ENCODE measurements at regions not wholly inside any gene's neighbourhood (a gene's known extent, or its start where the extent isn't known, plus 50 kb on each side); places are given as distances from the start of the nearest gene placed in this dataset.
"Not testable (repeated sequence)": the region's sequence is repeated elsewhere in the genome, so short reads cannot be mapped to it uniquely, and the experiment has no call there.

DNA sequence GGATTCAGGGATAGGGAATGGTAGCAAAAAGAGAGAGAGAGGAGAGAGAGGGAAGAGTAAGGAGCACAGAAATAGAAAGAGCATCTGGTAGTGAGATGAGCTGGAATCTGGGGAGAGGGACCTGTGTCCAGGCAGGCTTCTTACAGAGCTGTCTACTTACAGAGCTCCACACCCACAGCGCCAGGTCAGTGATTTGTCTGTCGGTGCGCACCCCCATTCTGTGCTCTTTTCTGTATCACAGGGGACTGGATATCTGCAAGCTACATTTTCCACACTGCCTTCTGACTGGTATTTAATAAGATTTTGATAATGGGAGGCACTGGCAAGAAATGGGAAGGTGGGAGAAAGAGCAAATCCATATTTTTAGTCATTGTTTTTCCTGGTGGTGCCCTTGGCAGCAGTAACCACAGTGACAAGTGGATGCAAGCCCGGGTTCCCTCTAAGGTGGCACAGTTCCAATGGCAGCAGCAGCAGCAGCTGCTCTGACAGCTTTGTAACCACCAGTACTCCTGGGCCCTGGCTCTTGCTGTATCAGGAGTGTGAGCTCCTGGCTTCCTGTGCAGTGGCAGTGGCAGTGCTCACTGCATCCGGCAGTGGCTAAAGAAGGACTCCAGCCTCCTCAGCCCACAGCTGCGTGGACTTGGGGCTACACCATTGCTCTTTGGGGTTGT is 300.5 kb downstream of the TRIML1 start:
- no peak for DNase-seq

DNA sequence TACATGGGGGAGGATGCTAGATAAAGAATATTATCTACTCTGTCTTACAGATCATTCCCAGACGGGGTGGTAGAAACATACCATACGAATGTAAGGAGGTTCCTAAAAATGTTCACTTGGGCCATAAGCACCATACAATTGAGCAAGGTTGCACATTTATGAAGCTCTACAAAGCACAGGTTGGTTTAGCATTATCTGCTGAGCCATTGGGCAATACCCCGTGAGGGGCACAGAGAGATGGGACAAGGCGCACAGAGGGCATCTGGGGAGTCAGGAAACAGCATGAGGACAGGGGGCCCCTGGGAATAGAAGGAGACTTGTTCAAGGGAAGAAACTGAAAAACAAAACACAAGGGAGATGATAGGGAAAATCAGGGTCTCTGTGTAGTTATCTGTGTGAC is 305.3 kb downstream of the TRIML1 start:
- no peak for DNase-seq

GRCh38 chr4:188448996-188449395 is 309.8 kb downstream of the TRIML1 start:
- not testable (repeated sequence) for DNase-seq

DNA sequence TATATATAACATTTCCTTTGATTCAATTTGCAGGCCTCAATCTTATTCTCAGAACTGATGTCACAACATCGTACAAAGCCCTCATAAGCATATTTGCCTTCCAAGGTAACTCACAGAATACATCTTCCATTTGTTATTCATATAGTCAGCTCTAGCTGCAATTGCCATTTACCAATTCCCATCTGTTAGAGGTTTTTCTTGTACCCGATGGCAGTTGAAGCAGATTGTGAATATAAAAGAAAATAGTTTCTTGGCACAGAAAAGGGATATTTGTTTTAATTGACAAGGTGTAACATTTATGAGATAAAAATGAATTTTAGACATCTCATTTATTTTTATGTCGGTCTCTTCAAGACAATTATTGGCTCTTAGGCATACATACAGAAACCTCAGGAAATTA is 311.3 kb downstream of the TRIML1 start:
- no peak for DNase-seq

GRCh38 chr4:188452097-188452496 is 312.9 kb downstream of the TRIML1 start:
- DNase-seq = no peak

DNA sequence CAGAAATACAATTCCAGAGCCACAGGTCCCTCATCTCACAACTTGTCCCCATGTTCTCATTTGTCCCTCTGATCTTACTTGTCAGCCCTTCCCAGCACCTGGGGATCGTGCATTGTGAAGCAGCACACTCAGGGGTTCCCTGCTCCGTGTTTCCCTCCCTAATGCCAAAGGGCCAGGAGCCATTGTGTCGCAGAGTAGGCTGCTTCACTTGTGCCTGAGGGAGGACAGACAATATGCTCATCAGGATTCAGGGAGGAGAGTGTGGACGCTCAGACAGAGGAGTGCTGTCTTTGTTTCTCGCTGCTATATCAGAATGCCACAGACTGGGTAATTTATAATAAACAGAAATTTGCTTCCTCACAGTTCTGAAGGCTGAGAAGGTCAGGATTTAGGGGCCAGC is 315.3 kb downstream of the TRIML1 start:
- no peak for DNase-seq

DNA sequence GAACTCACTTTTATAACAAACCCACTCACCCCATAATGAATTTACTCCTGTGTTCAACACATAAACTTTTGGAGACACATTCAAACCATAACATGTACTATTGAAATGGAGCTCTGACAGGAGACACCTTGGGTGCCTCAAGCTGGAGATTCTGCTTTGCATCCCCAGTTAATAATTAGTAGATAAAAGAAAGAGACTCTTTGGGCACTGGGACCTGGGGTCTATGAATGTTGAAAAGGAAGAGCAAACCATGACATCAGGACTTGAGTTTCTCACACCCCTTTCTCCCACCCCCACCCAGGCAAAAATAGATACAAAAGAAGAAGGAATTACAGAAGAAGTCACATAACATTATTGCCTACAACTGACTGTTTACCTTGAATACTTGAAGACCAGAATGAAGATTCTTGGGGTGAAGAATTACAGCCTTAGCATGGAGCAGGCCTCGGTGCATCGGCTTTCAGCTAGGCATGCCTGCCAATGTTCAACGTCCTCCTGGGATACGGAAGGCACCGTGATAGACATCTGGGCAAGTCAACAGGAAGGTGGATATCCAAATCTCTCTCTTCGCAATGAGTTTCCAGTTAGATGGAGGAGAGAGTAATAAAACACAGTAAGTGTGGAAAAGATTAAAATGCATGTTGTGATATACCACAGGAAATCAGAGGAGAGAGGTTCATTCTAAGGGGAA is 316.0 kb downstream of the TRIML1 start:
- DNase-seq = no peak

DNA sequence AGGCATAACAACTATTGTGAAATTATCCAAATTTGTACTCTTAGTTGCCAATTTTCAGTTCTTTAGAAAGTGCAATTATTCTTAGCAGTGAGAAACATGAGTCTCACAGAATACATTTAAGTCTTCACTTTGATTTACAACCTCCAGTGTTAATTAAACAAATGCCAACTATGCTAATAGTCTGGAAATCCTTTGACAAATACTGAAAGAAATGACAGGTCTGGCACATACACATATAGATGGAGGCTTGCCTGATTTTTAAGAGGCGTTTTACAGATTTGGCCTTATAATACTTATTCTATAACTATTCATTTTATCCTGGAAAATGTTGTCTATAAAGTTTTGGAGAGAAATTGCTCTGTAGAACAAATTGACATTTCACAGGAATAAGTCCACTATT is 320.1 kb downstream of the TRIML1 start:
- no peak for DNase-seq

- no peak for DNase-seq
Observed at GRCh38 chr4:188463909-188464308, 324.7 kb downstream of the TRIML1 start.

- no peak for DNase-seq
Observed at GRCh38 chr4:188466001-188466400, 326.8 kb downstream of the TRIML1 start.

DNA sequence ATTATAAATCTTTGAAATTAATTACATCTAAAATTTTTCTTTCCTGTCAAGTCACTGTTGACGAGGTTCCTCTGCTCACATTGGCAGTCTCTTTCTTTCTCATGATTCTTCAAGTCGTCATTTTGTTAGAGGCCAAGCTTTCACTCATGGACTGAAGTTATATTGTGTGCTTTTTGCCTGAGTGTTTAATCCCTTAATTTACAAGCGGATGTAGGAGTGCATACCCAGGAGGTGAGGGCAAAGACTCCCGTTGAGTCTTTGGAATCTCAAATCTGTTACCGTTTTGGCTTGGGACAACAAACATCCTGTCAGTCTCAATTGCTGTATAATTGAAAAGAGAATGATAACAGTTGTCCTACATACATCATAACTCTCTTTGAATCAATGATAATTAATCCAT is 345.0 kb downstream of the TRIML1 start:
- no peak for DNase-seq

DNA sequence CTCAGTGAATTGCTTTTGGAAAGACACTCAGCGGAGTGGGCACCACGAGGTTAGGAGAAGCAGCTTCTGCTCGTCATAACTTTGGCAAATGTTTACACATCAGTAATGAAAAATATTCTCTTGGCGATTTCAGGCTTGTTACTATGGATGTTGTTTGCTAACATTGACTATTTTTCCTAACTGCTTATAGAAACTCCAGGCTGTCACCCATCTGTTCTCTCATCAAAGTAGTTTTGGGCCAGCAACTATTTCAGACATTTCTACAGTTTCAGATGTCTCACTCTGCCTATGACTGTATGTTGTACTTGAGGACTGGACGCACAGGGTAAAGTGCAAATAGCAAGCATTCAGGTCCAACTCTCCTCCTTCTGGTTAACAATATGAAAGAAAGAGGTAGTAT is 346.7 kb downstream of the TRIML1 start:
- no peak for DNase-seq

DNA sequence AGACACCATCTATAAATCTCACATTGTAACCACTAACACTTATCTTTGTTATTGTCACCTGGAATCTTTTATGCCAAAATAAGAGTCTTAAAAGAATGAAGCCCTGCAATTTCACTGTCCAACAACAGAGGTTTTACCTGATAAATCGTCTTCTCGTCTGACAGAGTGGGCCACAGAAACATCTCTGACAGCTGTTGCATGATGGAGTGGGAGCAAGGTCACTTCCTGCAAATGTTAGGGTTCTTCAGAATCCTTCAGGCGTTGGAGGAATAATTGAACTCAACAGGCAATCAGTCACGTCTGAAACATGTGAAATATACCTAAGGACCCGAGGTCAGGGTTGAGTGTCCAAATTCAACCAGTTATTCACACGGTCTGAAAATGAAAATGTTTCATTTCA is 353.6 kb downstream of the TRIML1 start:
- DNase-seq = no peak

- no peak for DNase-seq
Observed at GRCh38 chr4:188495169-188495568, 355.9 kb downstream of the TRIML1 start.

- DNase-seq = no peak
Observed at GRCh38 chr4:188511431-188511830, 372.2 kb downstream of the TRIML1 start.

GRCh38 chr4:188532751-188533150 is 393.5 kb downstream of the TRIML1 start:
- DNase-seq = no peak

- no peak for DNase-seq
Observed at GRCh38 chr4:188534297-188534696, 395.1 kb downstream of the TRIML1 start.

DNA sequence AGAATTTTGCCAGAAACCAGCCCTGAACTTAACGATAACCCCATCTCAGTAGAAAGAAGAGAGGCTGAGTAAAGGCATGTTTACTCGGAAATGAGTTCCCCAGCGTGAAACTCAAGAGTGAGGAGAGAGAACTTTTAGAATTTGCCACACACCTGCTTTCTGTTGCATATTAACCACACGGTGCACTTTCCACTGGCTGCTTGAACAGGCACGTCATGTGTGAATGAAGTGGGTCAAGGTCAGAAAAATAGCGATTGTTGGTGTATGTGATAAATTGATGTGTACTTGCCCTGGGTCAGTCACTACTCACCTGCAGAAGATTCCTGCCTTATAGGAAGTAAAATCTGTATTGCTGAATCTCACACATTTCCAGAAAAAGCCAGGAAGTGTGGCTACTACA is 395.7 kb downstream of the TRIML1 start:
- no peak for DNase-seq

DNA sequence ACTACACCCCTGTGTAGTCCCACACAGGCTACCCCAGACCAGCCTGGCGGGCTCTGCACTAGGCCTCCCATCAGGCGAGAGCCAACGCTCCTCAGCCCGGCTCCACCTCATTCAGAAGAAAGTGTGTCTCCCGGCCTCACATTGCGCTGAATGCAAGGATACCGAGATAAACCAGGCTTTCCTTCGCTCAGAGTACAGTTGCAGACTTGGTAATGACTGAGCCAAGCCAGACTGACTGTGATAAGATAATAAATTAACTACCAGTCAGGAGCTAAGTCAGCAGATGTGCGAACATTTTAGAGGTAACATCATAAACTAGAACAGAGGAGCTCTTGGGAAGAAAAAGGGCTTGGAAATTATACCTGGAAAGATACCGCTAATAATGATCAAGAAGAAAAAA is 397.6 kb downstream of the TRIML1 start:
- DNase-seq = no peak

DNA sequence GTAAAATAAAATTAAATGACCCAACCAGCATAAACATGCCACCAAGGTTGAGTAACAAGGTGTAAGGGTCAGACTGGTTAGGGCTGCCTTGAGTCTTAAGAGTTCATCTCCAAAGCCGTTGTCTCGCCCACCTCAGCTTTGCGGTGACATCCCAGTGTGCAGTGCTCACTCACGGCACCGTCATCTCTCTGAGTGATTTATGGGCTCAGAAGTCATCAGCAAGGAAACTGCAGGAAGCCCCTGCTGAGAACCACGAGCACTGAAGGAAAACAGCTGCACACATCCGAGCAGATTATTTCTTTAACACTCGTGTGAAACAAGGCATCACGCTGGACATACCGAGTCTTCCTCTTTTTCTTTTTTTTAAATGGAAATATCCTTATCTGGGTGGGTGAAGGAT is 411.1 kb downstream of the TRIML1 start:
- no peak for DNase-seq

DNA sequence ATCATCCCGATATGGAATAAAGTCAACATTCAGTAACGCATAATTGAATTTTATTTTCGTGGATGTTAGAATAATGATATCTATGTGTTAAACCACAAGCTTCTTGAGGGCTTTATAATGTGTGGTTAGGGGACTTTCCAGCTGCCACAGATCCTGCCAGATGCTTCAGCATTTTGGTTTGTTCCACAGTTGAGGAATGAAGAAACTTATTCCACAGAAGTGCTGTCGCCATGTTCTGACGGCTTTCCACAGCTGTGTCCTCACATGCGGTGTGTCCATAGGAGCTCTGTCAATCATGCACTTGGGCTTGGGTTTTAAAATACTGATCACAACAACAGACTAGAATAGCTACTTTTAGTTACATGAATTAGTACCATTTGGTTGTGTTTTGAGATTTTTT is 411.9 kb downstream of the TRIML1 start:
- DNase-seq = no peak

DNA sequence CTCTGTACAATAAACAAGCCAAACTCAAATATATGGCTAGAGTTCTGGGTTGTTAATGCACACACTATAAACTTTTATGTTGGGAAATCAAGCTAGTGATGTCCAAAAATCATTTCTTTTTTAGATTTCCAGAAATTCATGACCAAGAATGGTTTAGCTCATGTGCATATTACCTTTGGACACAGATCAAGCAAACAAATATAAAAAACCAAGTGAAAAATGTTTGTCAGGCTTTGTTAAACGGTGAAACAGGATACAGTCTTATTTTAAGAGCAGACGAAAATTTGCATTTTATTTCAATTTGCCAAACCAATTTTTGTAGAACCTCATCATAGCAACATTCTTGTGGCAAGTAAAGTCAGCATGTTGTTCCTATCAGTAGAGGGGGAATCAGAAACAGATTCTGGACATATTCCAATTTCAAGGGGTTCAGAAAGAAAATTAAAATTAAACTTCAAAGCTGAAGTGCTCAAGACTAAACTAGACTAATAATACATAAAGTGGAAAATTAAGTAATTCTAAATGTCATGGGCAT is 413.6 kb downstream of the TRIML1 start:
- DNase-seq = no peak

GRCh38 chr4:188554413-188554812 is 415.2 kb downstream of the TRIML1 start:
- no peak for DNase-seq

DNA sequence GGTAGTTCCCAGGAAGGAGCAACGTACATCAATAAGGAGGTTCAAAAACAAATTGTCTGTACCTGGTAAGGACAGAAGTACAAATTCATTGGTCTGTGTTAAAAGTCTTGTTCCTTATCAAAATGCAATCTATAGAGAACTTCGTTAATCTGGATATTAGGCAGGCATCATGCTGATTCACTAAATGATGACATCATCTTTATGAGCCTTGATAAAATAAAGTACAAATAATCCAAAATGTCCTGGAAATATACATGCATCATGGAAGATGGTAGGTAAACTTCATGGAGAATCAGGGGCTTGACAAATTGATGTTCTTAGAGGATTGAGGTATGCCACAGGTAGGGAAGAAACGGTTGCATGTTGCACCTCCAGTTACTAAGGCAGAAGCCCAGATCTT is 433.9 kb downstream of the TRIML1 start:
- DNase-seq = no peak

- no peak for DNase-seq
Observed at GRCh38 chr4:188578657-188579056, 439.4 kb downstream of the TRIML1 start.

Measured in stimulated activated naive CD4-positive, alpha-beta T cell treated with Interleukin-2 at 50 U/mL for 16 hours (primary cell).